Vagina (tissue), 2 donors: ENCODE measurements at regions not wholly inside any gene's neighbourhood (a gene's known extent, or its start where the extent isn't known, plus 50 kb on each side); places are given as distances from the start of the nearest gene placed in this dataset.

ENCODE experiments used
- POLR2A ChIP-seq, 2 donors: fragments of 450-650 bp; IDR thresholded peaks; one replicate each; pipeline ENCODE4 v1.6.1; 2017; ENCODE audit warnings: antibody characterized with exemption in 2 of 2, mild to moderate bottlenecking in 2 of 2, moderate library complexity in 2 of 2
- POLR2AphosphoS5 ChIP-seq, 2 donors: sonication (generic); formaldehyde crosslinking; IDR thresholded peaks; one replicate each; pipeline ENCODE4 v1.9.0; 2017; ENCODE audit warnings: antibody characterized with exemption in 2 of 2, mild to moderate bottlenecking in 2 of 2, low read depth in 1 of 2; ENCODE audit not compliant: insufficient read depth in 1 of 2
- TF ChIP-seq, protein P1 (sequence below), 3 experiments: fragments of 450-650 bp in 2 of 3; fragments of 200-600 bp in 1 of 3; sonication (generic) in 1 of 3; IDR thresholded peaks; one replicate each; pipeline ENCODE4 v1.5.1; 2017 to 2019; ENCODE audit warnings: antibody characterized with exemption in 3 of 3, mild to moderate bottlenecking in 2 of 3, moderate library complexity in 2 of 3

GRCh38 chr11:69908511-69909220, 89.5 kb upstream of the FGF3 start:
- TF ChIP-seq, protein P1, sequence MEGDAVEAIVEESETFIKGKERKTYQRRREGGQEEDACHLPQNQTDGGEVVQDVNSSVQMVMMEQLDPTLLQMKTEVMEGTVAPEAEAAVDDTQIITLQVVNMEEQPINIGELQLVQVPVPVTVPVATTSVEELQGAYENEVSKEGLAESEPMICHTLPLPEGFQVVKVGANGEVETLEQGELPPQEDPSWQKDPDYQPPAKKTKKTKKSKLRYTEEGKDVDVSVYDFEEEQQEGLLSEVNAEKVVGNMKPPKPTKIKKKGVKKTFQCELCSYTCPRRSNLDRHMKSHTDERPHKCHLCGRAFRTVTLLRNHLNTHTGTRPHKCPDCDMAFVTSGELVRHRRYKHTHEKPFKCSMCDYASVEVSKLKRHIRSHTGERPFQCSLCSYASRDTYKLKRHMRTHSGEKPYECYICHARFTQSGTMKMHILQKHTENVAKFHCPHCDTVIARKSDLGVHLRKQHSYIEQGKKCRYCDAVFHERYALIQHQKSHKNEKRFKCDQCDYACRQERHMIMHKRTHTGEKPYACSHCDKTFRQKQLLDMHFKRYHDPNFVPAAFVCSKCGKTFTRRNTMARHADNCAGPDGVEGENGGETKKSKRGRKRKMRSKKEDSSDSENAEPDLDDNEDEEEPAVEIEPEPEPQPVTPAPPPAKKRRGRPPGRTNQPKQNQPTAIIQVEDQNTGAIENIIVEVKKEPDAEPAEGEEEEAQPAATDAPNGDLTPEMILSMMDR (IDR thresholded peaks at IDR 0.05): no peak
- TF ChIP-seq POLR2AphosphoS5 (IDR thresholded peaks at IDR 0.05; ENCODE audit: insufficient read depth in 1 of 2, low read depth in 1 of 2): no peak
- TF ChIP-seq POLR2A (IDR thresholded peaks at IDR 0.05): no peak
